H1 (cell line): ENCODE measurements at regions not wholly inside any gene's neighbourhood (a gene's known extent, or its start where the extent isn't known, plus 50 kb on each side); places are given as distances from the start of the nearest gene placed in this dataset.

Experiments
- CTCF ChIA-PET: fragments of 300-600 bp; sonication (Branson Sonifier 250); formaldehyde crosslinking; loops from one replicate; lab custom pipeline; 2021; ENCODE audit not compliant: partially characterized antibody; lab: Charles Lee
- POLR2A ChIA-PET: fragments of 300-600 bp; sonication (Branson Sonifier 250); formaldehyde crosslinking; loops from one replicate; lab custom pipeline; 2021; ENCODE audit warnings: inconsistent platforms; ENCODE audit not compliant: partially characterized antibody; lab: Charles Lee
- DNase-seq, 2 experiments: peaks; one replicate each; pipeline versions ENCODE4 v3.0.0 to v3.0.0-alpha.2; 2010 to 2022; ENCODE audit warnings: low spot score in 2 of 2, low read depth in 1 of 2, mixed read lengths in 1 of 2
- FAIRE-seq: peaks from 2 replicates; lab custom pipeline; 2011; peaks lifted over from hg19 to GRCh38; lab: Jason Lieb, UNC
- H2AFZ ChIP-seq: 2 replicates; pipeline ENCODE4 v1.8.1; 2012; ENCODE audit warnings: low read length, inconsistent platforms
- H2AK5ac ChIP-seq: 2 replicates; pipeline ENCODE4 v1.6.1; 2013; ENCODE audit warnings: low read depth, low read length
- H2BK120ac ChIP-seq: replicated peaks from 2 replicates; pipeline ENCODE3; 2013; ENCODE audit warnings: low read depth, low read length, inconsistent platforms
- H2BK12ac ChIP-seq: 2 replicates; pipeline ENCODE4 v1.6.1; 2013; ENCODE audit warnings: low read depth, low read length
- H2BK15ac ChIP-seq: 2 replicates; pipeline ENCODE4 v1.6.1; 2013; ENCODE audit warnings: low read length
- H2BK20ac ChIP-seq: 2 replicates; pipeline ENCODE4 v1.6.1; 2013; ENCODE audit warnings: low read length
- H2BK5ac ChIP-seq: 2 replicates; pipeline ENCODE4 v1.6.1; 2013; ENCODE audit warnings: low read depth, low read length
- H3K14ac ChIP-seq: 2 replicates; pipeline ENCODE4 v1.6.1; 2013; ENCODE audit warnings: inconsistent platforms; ENCODE audit not compliant: insufficient read length
- H3K18ac ChIP-seq: 2 replicates; pipeline ENCODE4 v1.6.1; 2013; ENCODE audit warnings: low read length; ENCODE audit errors: extremely low read depth
- H3K23ac ChIP-seq: 2 replicates; pipeline ENCODE4 v1.6.1; 2013; ENCODE audit warnings: inconsistent platforms; ENCODE audit not compliant: insufficient read length
- H3K23me2 ChIP-seq: 2 replicates; pipeline ENCODE4 v1.6.1; 2013; ENCODE audit warnings: low read depth, low read length
- H3K27ac ChIP-seq: 2 replicates; pipeline ENCODE4 v1.6.1; 2011; ENCODE audit warnings: low read depth, low read length, inconsistent platforms
- H3K27me3 ChIP-seq, 4 experiments: replicated peaks in 1 of 4; 1 replicate in 1 of 4; 2 replicates in 3 of 4; pipeline versions ENCODE4 v1.6.1 to v1.8.1; 2011 to 2013; ENCODE audit warnings: low read length in 3 of 4, mild to moderate bottlenecking in 3 of 4, inconsistent platforms in 2 of 4, mixed read lengths in 2 of 4, moderate library complexity in 1 of 4; ENCODE audit not compliant: control insufficient read depth in 3 of 4, insufficient read depth in 3 of 4; ENCODE audit errors: extremely low read depth in 1 of 4
- H3K36me3 ChIP-seq, 4 experiments: 2 replicates each; pipeline versions ENCODE4 v1.6.1 to v1.8.1; 2011 to 2013; ENCODE audit warnings: mild to moderate bottlenecking in 4 of 4, low read length in 3 of 4, moderate library complexity in 2 of 4, control low read depth in 1 of 4, inconsistent platforms in 1 of 4; ENCODE audit not compliant: insufficient read depth in 4 of 4, control insufficient read depth in 2 of 4
- H3K4ac ChIP-seq: replicated peaks from 2 replicates; pipeline ENCODE3; 2013; ENCODE audit warnings: low read length, low read depth, mixed read lengths, inconsistent platforms; ENCODE audit not compliant: insufficient read length
- H3K4me1 ChIP-seq, 4 experiments: replicated peaks in 1 of 4; 1 replicate in 1 of 4; 2 replicates in 3 of 4; pipeline versions ENCODE4 v1.6.1 to v1.8.1; 2011 to 2013; ENCODE audit warnings: low read length in 3 of 4, inconsistent platforms in 2 of 4, mixed read lengths in 1 of 4; ENCODE audit not compliant: insufficient read depth in 4 of 4, control insufficient read depth in 3 of 4
- H3K4me2 ChIP-seq, 2 experiments: 2 replicates each; pipeline versions ENCODE4 v1.6.1 to v1.8.1; 2011 to 2013; ENCODE audit warnings: low read depth in 2 of 2, low read length in 2 of 2, control low read depth in 1 of 2, inconsistent platforms in 1 of 2, mild to moderate bottlenecking in 1 of 2; ENCODE audit not compliant: insufficient read depth in 1 of 2
- H3K4me3 ChIP-seq, 4 experiments: fragments of 200-600, 300-600 bp in 1 of 4; sonication (generic), shearing (Covaris generic), sonication (Bioruptor Twin) in 1 of 4; 2 replicates each; pipeline versions ENCODE4 v1.5.1 to v1.8.1; 2011 to 2016; ENCODE audit warnings: low read length in 4 of 4, low read depth in 3 of 4, control low read depth in 2 of 4, inconsistent platforms in 2 of 4, mild to moderate bottlenecking in 2 of 4, mixed read lengths in 1 of 4, moderate library complexity in 1 of 4; ENCODE audit not compliant: insufficient read depth in 2 of 4; ENCODE audit errors: extremely low read depth in 1 of 4
- H3K56ac ChIP-seq: replicated peaks from 2 replicates; pipeline ENCODE3; 2013; ENCODE audit warnings: low read depth, mild to moderate bottlenecking, mixed read lengths, low read length, inconsistent platforms; ENCODE audit not compliant: insufficient read length
- H3K79me1 ChIP-seq: 2 replicates; pipeline ENCODE4 v1.6.1; 2013; ENCODE audit warnings: low read depth, low read length, control low read depth
- H3K79me2 ChIP-seq, 2 experiments: 2 replicates each; pipeline versions ENCODE4 v1.6.1 to v1.8.1; 2012 to 2013; ENCODE audit warnings: low read length in 2 of 2, mild to moderate bottlenecking in 2 of 2, inconsistent platforms in 1 of 2; ENCODE audit not compliant: insufficient read depth in 2 of 2, control insufficient read depth in 1 of 2
- H3K9ac ChIP-seq, 4 experiments: replicated peaks in 1 of 4; 1 replicate in 1 of 4; 2 replicates in 3 of 4; pipeline versions ENCODE4 v1.6.1 to v1.8.1; 2011 to 2013; ENCODE audit warnings: low read depth in 3 of 4, low read length in 3 of 4, control low read depth in 2 of 4, mild to moderate bottlenecking in 2 of 4, moderate library complexity in 2 of 4, inconsistent platforms in 1 of 4; ENCODE audit errors: extremely low read depth in 1 of 4
- H3K9me3 ChIP-seq, 2 experiments: 2 replicates each; pipeline versions ENCODE4 v1.6.1 to v1.8.1; 2012 to 2013; ENCODE audit warnings: mild to moderate bottlenecking in 2 of 2, moderate library complexity in 2 of 2, control low read depth in 1 of 2, inconsistent platforms in 1 of 2, low read depth in 1 of 2, low read length in 1 of 2, mixed read lengths in 1 of 2; ENCODE audit not compliant: insufficient read depth in 2 of 2
- H4K20me1 ChIP-seq, 2 experiments: replicated peaks in 1 of 2; 2 replicates each; pipeline versions ENCODE3 to v1.8.1; 2011 to 2013; ENCODE audit warnings: inconsistent platforms in 2 of 2, low read length in 2 of 2, mild to moderate bottlenecking in 1 of 2; ENCODE audit not compliant: insufficient read depth in 2 of 2, control insufficient read depth in 1 of 2
- H4K5ac ChIP-seq: 2 replicates; pipeline ENCODE4 v1.6.1; 2013; ENCODE audit warnings: low read length, low read depth, mixed read lengths, inconsistent platforms; ENCODE audit not compliant: insufficient read length
- H4K8ac ChIP-seq: 2 replicates; pipeline ENCODE4 v1.8.0; 2013; ENCODE audit warnings: mild to moderate bottlenecking, moderate library complexity, low read length, inconsistent platforms; ENCODE audit not compliant: insufficient read depth; ENCODE audit errors: extremely low read depth
- H4K91ac ChIP-seq: replicated peaks from 2 replicates; pipeline ENCODE3; 2013; ENCODE audit warnings: low read length, mixed read lengths, inconsistent platforms; ENCODE audit not compliant: insufficient read length
- E2F6 ChIP-seq: IDR thresholded peaks from 2 replicates; pipeline ENCODE4 v1.6.1; 2012; ENCODE audit warnings: inconsistent platforms
- TBP ChIP-seq: IDR thresholded peaks from 2 replicates; pipeline ENCODE4 v1.6.1; 2011; ENCODE audit warnings: low read depth, low read length, improper control_type of control experiment
- WGBS, 2 experiments: shearing (Covaris generic) in 1 of 2; methylation state at CpG; one replicate each; pipeline versions ENCODE4 v1.1.6 to v1.1.7; 2013 to 2015; ENCODE audit warnings: low lambda C conversion rate in 2 of 2, mixed read lengths in 2 of 2, inconsistent platforms in 1 of 2, low coverage in 1 of 2, missing lambda C conversion rate in 1 of 2; ENCODE audit not compliant: insufficient replicate concordance in 2 of 2, insufficient coverage in 1 of 2, insufficient read length in 1 of 2; ENCODE audit errors: extremely low coverage in 1 of 2, missing lambda C conversion rate in 1 of 2; 5-methylcytosine and 5-hydroxymethylcytosine counted together

GRCh38 chr1:187516874-187517273 lies 688.1 kb downstream of the PLA2G4A start:
- Histone ChIP-seq H2BK15ac (no peak overlapping the region), H2BK12ac (no peak overlapping the region), H3K23me2 (no peaks in the 10 kb centered on the region), H3K23ac (no peak overlapping the region), H3K9me3 (no peaks in the 10 kb centered on the region), H3K9ac (no peak overlapping the region), H3K79me2 (no peaks in the 10 kb centered on the region), H3K36me3 (no peaks in the 10 kb centered on the region), H3K79me1 (no peaks in the 10 kb centered on the region), H3K4ac (no peak overlapping the region), H3K4me2 (no peak overlapping the region), H3K4me1 (peaks cover 0 to 3% (median 0%) of the 10 kb centered on the region in 4 experiments; a peak in 2 of 7 replicates), H2BK5ac (no peak overlapping the region), H3K4me3 (no peak overlapping the region), H3K56ac (no peak overlapping the region), H4K20me1 (no peaks in the 10 kb centered on the region), H4K8ac (no peak overlapping the region), H3K14ac (no peak overlapping the region), H3K27me3 (no peaks in the 10 kb centered on the region), H2BK120ac (no peak overlapping the region), H4K5ac (no peak overlapping the region), H4K91ac (no peak overlapping the region), H2AFZ (no peak overlapping the region), H3K18ac (no peak overlapping the region), H2AK5ac (no peak overlapping the region), H2BK20ac (no peak overlapping the region), H3K27ac (no peak overlapping the region)
- ChIA-PET CTCF (interaction anchor here (0.6 kb wide), 1 partner anchor 943 kb away, joined by 3 read pairs; no protein-coding TSS in a partner anchor), POLR2A (no interaction called here)
- no peak for DNase-seq
- 94% methylated on average over 1 of the region's 1 CpG; no CpG with 5 or more reads in 1 of the 2 experiments for WGBS, 2 experiments
- FAIRE-seq = no peak
- no peak for TF ChIP-seq E2F6
- TF ChIP-seq TBP = no peak
